ENCODE measurements at regions not wholly inside any gene's neighbourhood (a gene's known extent, or its start where the extent isn't known, plus 50 kb on each side); places are given as distances from the start of the nearest gene placed in this dataset.

GRCh38 chr5:88396751-88397281 is 128.2 kb upstream of the TMEM161B start:
- no peak for TF ChIP-seq POLR2AphosphoS5 (IDR thresholded peaks at IDR 0.05)
- TF ChIP-seq CTCF (IDR thresholded peaks at IDR 0.05) = no peak
- no peak for TF ChIP-seq POLR2A (IDR thresholded peaks at IDR 0.05)
- Histone ChIP-seq H3K9me3 (no peaks in the 10 kb centered on the region), H3K27me3 (no peaks in the 10 kb centered on the region), H3K36me3 (no peaks in the 10 kb centered on the region), H3K4me1 (no peaks in the 10 kb centered on the region), H3K27ac (no peak overlapping the region), H3K4me3 (no peak overlapping the region)
- DNase-seq (ENCODE audit: low spot score in 2 of 2) = no peak
- intact Hi-C loops (cut with DNase I; ENCODE audit: low total_unique reads) = loop anchor here (2.0 kb wide), 1 partner anchor 34 kb away; no protein-coding TSS in a partner anchor

DNA sequence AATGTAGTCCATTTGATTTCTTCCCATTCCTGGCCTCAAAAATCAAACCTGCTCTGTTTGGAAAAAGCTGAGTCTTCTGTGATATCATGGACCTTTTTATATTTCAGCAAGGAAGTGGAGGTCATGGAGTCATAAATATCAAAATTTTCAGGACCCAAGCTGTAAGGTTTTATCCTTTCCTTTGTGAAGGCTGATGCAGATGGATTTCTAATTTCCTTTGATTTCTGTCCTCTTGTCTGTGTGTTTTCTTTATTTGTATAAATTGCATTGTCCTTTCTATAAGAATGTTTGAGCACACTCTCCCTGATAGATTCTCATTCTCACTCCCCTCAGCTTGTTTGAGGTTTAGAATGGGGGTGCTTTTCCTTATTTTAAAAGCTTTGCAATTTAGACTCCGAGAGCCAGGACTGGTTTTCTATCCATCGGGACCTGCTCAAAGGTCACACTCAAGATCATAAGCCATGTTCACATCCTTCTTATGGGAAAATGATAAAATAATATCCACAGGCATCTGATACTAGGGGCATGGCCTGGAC is 127.4 kb upstream of the TMEM161B start:
- Histone ChIP-seq H3K27ac (no peak overlapping the region), H3K27me3 (no peaks in the 10 kb centered on the region), H3K36me3 (no peaks in the 10 kb centered on the region), H3K9me3 (no peaks in the 10 kb centered on the region), H3K4me3 (no peak overlapping the region), H3K4me1 (no peaks in the 10 kb centered on the region)
- no peak for DNase-seq (ENCODE audit: low spot score in 2 of 2)
- intact Hi-C loops (cut with DNase I; ENCODE audit: low total_unique reads) = loop anchor here (2.0 kb wide), 1 partner anchor 35 kb away; no protein-coding TSS in a partner anchor
- no peak for TF ChIP-seq CTCF (IDR thresholded peaks at IDR 0.05)
- TF ChIP-seq POLR2A (IDR thresholded peaks at IDR 0.05) = no peak
- TF ChIP-seq POLR2AphosphoS5 (IDR thresholded peaks at IDR 0.05) = no peak

- intact Hi-C loops (cut with DNase I; ENCODE audit: low total_unique reads) = no loop called here
Measured at GRCh38 chr5:88395264-88395663, 126.6 kb upstream of the TMEM161B start.

DNA sequence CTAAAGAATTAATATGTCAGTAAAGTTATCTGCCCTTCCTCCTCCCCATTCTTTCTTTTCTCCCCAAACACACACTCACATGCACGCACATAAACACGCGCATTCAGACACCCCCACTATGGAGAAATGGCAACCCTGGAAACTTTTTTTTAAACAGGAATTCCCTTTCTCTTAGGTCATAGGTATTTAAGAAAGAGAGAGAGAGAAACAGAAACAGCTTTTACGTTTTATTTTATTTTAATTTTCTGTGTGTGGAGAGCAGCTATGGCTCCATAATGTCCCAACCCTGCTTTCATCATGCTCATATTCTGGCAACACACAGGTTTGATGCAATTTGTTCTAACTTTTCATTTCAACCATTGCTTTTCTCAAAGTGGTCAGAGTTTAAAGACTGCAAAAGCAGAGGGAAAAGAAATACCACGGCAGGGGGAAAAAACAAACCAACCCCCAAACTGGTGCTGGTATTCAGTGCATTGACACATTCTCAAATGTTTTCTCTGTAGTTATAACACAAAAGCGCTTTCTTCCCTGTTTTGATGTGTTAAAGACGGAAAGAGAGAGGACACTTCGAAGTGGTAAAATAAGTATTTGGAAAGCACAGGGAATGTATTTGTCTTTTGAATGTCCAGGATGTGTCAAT is 126.0 kb upstream of the TMEM161B start:
- no peak for DNase-seq (ENCODE audit: low spot score in 2 of 2)
- H3K9me3 ChIP-seq = no peaks in the 10 kb centered on the region
- intact Hi-C loops (cut with DNase I; ENCODE audit: low total_unique reads) = no loop called here
- H3K27me3 ChIP-seq = no peaks in the 10 kb centered on the region
- TF ChIP-seq CTCF (IDR thresholded peaks at IDR 0.05) (no peak), POLR2A (IDR thresholded peaks at IDR 0.05) (no peak)
- H3K27ac ChIP-seq = no peak overlapping the region
- H3K36me3 ChIP-seq = no peaks in the 10 kb centered on the region
- H3K4me1 ChIP-seq = no peaks in the 10 kb centered on the region
- no peak overlapping the region for H3K4me3 ChIP-seq

More at GRCh38 chr5:88395264-88395663, 126.6 kb upstream of the TMEM161B start:
- Histone ChIP-seq H3K27ac (no peak overlapping the region), H3K9me3 (no peaks in the 10 kb centered on the region), H3K4me3 (no peak overlapping the region), H3K4me1 (no peaks in the 10 kb centered on the region), H3K36me3 (no peaks in the 10 kb centered on the region), H3K27me3 (no peaks in the 10 kb centered on the region)
- DNase-seq (ENCODE audit: low spot score in 2 of 2) = no peak
- no peak for TF ChIP-seq CTCF (IDR thresholded peaks at IDR 0.05)
- no peak for TF ChIP-seq POLR2A (IDR thresholded peaks at IDR 0.05)
- TF ChIP-seq POLR2AphosphoS5 (IDR thresholded peaks at IDR 0.05) = no peak

- no peaks in the 10 kb centered on the region for H3K9me3 ChIP-seq
- TF ChIP-seq POLR2AphosphoS5 (IDR thresholded peaks at IDR 0.05) (no peak), CTCF (IDR thresholded peaks at IDR 0.05) (no peak), POLR2A (IDR thresholded peaks at IDR 0.05) (no peak)
- intact Hi-C loops (cut with DNase I; ENCODE audit: low total_unique reads) = no loop called here
- H3K36me3 ChIP-seq = no peaks in the 10 kb centered on the region
- H3K4me1 ChIP-seq = no peaks in the 10 kb centered on the region
- no peak for DNase-seq (ENCODE audit: low spot score in 2 of 2)
- no peaks in the 10 kb centered on the region for H3K27me3 ChIP-seq
- no peak overlapping the region for H3K27ac ChIP-seq
- H3K4me3 ChIP-seq = no peak overlapping the region
Measured at GRCh38 chr5:88393716-88394535, 125.3 kb upstream of the TMEM161B start.

Data from breast epithelium (tissue), 4 donors.